ENCODE measurements at regions not wholly inside any gene's neighbourhood (a gene's known extent, or its start where the extent isn't known, plus 50 kb on each side); places are given as distances from the start of the nearest gene placed in this dataset.

DNA sequence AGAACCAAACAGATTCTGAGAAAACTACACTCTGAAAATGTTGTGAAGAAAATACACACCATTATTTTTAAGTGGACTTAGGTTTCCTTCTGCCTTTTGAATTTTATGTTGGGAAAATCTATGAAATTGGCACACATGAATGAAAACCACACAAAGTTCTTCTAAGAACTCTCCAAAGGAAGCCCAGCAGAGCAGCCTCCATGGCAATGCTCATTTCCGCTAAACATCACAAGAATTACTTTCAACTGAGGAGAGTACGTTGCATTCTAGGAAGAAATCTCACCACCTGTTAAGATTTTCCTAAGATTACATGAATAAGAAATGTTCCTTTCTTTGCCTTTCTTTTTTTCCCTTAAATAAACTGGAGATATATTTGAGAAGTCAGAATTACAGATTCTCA lies 154.2 kb downstream of the BARHL2 start:
- Histone ChIP-seq H2AK5ac (ENCODE audit: insufficient read length, low read length) (no peak overlapping the region), H4K8ac (replicated peaks; ENCODE audit: insufficient read length, low read depth, low read length) (no peak overlapping the region), H2BK12ac (ENCODE audit: insufficient read length, low read depth, low read length) (no peak overlapping the region), H3K9me3 (ENCODE audit: control insufficient read depth, low read depth, low read length) (no peaks in the 10 kb centered on the region), H3K23me2 (ENCODE audit: insufficient read length, low read depth, low read length, poor library complexity, severe bottlenecking) (no peaks in the 10 kb centered on the region), H2AFZ (ENCODE audit: low read length) (no peak overlapping the region), H2BK15ac (ENCODE audit: low read depth, low read length) (no peak overlapping the region), H2BK120ac (ENCODE audit: low read depth, low read length, poor library complexity, severe bottlenecking) (no peak overlapping the region), H3K79me1 (ENCODE audit: insufficient read depth, low read depth, low read length, poor library complexity, severe bottlenecking) (no peaks in the 10 kb centered on the region), H3K56ac (ENCODE audit: insufficient read length, low read depth, low read length) (no peak overlapping the region), H4K20me1 (ENCODE audit: control insufficient read depth, insufficient read depth, insufficient read length) (no peaks in the 10 kb centered on the region), H3K79me2 (ENCODE audit: insufficient read depth, low read length) (no peaks in the 10 kb centered on the region), H3K14ac (ENCODE audit: insufficient read depth, low read length) (no peak overlapping the region), H3T11ph (ENCODE audit: low read length) (no peak overlapping the region), H3K4me1 (ENCODE audit: insufficient read depth, low read length) (peaks cover 4% of the 10 kb centered on the region; the same call in 1 of the 2 replicates), H3K27ac (ENCODE audit: insufficient read length, low read depth, low read length) (no peak overlapping the region), H4K5ac (ENCODE audit: insufficient read length, low read depth, low read length) (no peak overlapping the region), H2BK5ac (ENCODE audit: insufficient read length, low read length) (no peak overlapping the region), H3K4ac (ENCODE audit: low read depth, low read length) (no peak overlapping the region), H3K27me3 (ENCODE audit: insufficient read depth, low read length) (peaks cover 18% of the 10 kb centered on the region; the same call in 1 of the 2 replicates), H4K91ac (ENCODE audit: insufficient read length, low read depth, low read length) (no peak overlapping the region), H3K23ac (ENCODE audit: insufficient read length, low read depth, low read length) (no peak overlapping the region), H3K4me2 (ENCODE audit: insufficient read depth, insufficient read length, low read length) (no peak overlapping the region), H3K9ac (ENCODE audit: extremely low read depth, insufficient read length, low read length) (no peak overlapping the region), H3K18ac (ENCODE audit: insufficient read length, low read depth, low read length) (no peak overlapping the region), H2BK20ac (ENCODE audit: low read depth, low read length, poor library complexity, severe bottlenecking) (no peak overlapping the region)
- TF ChIP-seq, protein P1, sequence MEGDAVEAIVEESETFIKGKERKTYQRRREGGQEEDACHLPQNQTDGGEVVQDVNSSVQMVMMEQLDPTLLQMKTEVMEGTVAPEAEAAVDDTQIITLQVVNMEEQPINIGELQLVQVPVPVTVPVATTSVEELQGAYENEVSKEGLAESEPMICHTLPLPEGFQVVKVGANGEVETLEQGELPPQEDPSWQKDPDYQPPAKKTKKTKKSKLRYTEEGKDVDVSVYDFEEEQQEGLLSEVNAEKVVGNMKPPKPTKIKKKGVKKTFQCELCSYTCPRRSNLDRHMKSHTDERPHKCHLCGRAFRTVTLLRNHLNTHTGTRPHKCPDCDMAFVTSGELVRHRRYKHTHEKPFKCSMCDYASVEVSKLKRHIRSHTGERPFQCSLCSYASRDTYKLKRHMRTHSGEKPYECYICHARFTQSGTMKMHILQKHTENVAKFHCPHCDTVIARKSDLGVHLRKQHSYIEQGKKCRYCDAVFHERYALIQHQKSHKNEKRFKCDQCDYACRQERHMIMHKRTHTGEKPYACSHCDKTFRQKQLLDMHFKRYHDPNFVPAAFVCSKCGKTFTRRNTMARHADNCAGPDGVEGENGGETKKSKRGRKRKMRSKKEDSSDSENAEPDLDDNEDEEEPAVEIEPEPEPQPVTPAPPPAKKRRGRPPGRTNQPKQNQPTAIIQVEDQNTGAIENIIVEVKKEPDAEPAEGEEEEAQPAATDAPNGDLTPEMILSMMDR (conservative IDR thresholded peaks at IDR 0.05) = no peak
- WGBS (ENCODE audit: extremely low coverage, insufficient read length, low lambda C conversion rate) = no CpG with 5 or more reads among the region's 2 CpGs
- H3K27ac Mint-ChIP-seq = no peak overlapping the region
- H3K36me3 Mint-ChIP-seq (ENCODE audit: insufficient read depth in 1 of 3, low read depth in 3 of 3) = no peaks in the 10 kb centered on the region
- no peaks in the 10 kb centered on the region; a peak in 1 of 5 replicates for H3K9me3 Mint-ChIP-seq
- H3K4me3 Mint-ChIP-seq = no peak overlapping the region
- peaks cover 73% of the 10 kb centered on the region for H3K27me3 Mint-ChIP-seq (ENCODE audit: low read depth)
- H3K4me1 Mint-ChIP-seq = peaks cover 50 to 53% of the 10 kb centered on the region in 2 experiments
- DNase-seq = no peak
